Endothelial cell of umbilical vein (primary cell): ENCODE measurements at regions not wholly inside any gene's neighbourhood (a gene's known extent, or its start where the extent isn't known, plus 50 kb on each side); places are given as distances from the start of the nearest gene placed in this dataset.

Experiments used
- CTCF ChIP-seq, 2 donors: IDR thresholded peaks; 1 replicate in 1 of 2; 2 replicates in 1 of 2; pipeline ENCODE4 v1.5.1; 2011; ENCODE audit warnings: low read length in 2 of 2, mild to moderate bottlenecking in 2 of 2, moderate library complexity in 2 of 2, control low read depth in 1 of 2, inconsistent platforms in 1 of 2, low read depth in 1 of 2; ENCODE audit not compliant: insufficient read depth in 1 of 2; ENCODE audit errors: extremely low read depth in 1 of 2
- EZH2 ChIP-seq: IDR thresholded peaks from 2 replicates; pipeline ENCODE4 v1.6.1; 2012; ENCODE audit warnings: borderline replicate concordance, low read depth, mild to moderate bottlenecking, moderate library complexity, low read length, inconsistent platforms; ENCODE audit not compliant: severe bottlenecking
- GATA2 ChIP-seq: IDR thresholded peaks from 2 replicates; pipeline ENCODE4 v1.7.0; 2011; ENCODE audit warnings: low read depth, mild to moderate bottlenecking, moderate library complexity, mixed read lengths, low read length; ENCODE audit not compliant: insufficient read length, insufficient read depth
- POLR2A ChIP-seq: IDR thresholded peaks from 2 replicates; pipeline ENCODE4 v1.6.1; 2012; ENCODE audit warnings: low read depth, mild to moderate bottlenecking, control low read depth, low read length

GRCh38 chr21:22345624-22346023 is 1347.4 kb downstream of the NCAM2 start:
- TF ChIP-seq CTCF (IDR thresholded peaks at IDR 0.05; ENCODE audit: extremely low read depth in 1 of 2, insufficient read depth in 1 of 2, low read depth in 1 of 2, low read length in 2 of 2) (no peak), POLR2A (no peak), EZH2 (no peak), GATA2 (no peak)
